HEK293 (cell line): ENCODE measurements at regions not wholly inside any gene's neighbourhood (a gene's known extent, or its start where the extent isn't known, plus 50 kb on each side); places are given as distances from the start of the nearest gene placed in this dataset.
A peak's percentile ranks its signal among the peaks of the same experiment; 100 is the strongest.

Experiments used
- CTCF ChIA-PET: fragments of 350-600 bp; formaldehyde crosslinking; extraction: SDS; loops from one replicate; lab custom pipeline; 2021; ENCODE audit warnings: antibody characterized with exemption; lab: Yijun Ruan, JAX
- POLR2A ChIA-PET: fragments of 300-600 bp; formaldehyde crosslinking; extraction: SDS; loops from one replicate; lab custom pipeline; 2020; ENCODE audit warnings: antibody characterized with exemption, inconsistent platforms; lab: Yijun Ruan, JAX
- H3K27ac ChIP-seq: fragments of 200-500 bp; sonication (Bioruptor generic); 2 replicates; pipeline ENCODE4 v1.5.1; 2014; ENCODE audit warnings: low read depth, low read length, control low read depth, inconsistent platforms; ENCODE audit errors: extremely low read depth
- H3K36me3 ChIP-seq, 2 experiments: fragments of 200-500 bp in 1 of 2; sonication (Bioruptor generic) in 1 of 2; 1 replicate in 1 of 2; 2 replicates in 1 of 2; pipeline ENCODE4 v1.5.1; 2014 to 2017; ENCODE audit warnings: inconsistent platforms in 2 of 2, low read length in 2 of 2; ENCODE audit not compliant: control insufficient read depth in 2 of 2, insufficient read depth in 1 of 2
- H3K4me1 ChIP-seq: fragments of 200-500 bp; sonication (Bioruptor generic); 2 replicates; pipeline ENCODE4 v1.5.1; 2014; ENCODE audit warnings: mild to moderate bottlenecking, low read length, inconsistent platforms; ENCODE audit not compliant: control insufficient read depth, insufficient read depth
- H3K4me3 ChIP-seq: 2 replicates; pipeline ENCODE4 v1.5.1; 2011; ENCODE audit warnings: low read depth, mild to moderate bottlenecking, control low read depth, low read length, moderate library complexity
- H3K9me3 ChIP-seq: fragments of 200-500 bp; sonication (Bioruptor generic); 2 replicates; pipeline ENCODE4 v1.5.1; 2014; ENCODE audit warnings: low read depth, low read length, inconsistent platforms; ENCODE audit not compliant: control insufficient read depth, insufficient read depth
- EGR2 ChIP-seq: fragments of 450-650 bp; formaldehyde crosslinking; IDR thresholded peaks from 2 replicates; pipeline ENCODE4 v1.5.1; 2016; ENCODE audit warnings: low read depth, missing biosample characterization, missing genetic modification characterization
- FEZF1 ChIP-seq: fragments of 450-650 bp; formaldehyde crosslinking; IDR thresholded peaks from 2 replicates; pipeline ENCODE4 v1.5.1; 2016; ENCODE audit warnings: missing biosample characterization, missing genetic modification characterization
- IKZF3 ChIP-seq: fragments of 450-650 bp; IDR thresholded peaks from 2 replicates; pipeline ENCODE4 v1.5.0; 2018; ENCODE audit warnings: missing biosample characterization, mild to moderate bottlenecking, missing genetic modification characterization, moderate library complexity
- MEIS1 ChIP-seq: sonication (generic); formaldehyde crosslinking; IDR thresholded peaks from 2 replicates; pipeline ENCODE4 v1.8.1; 2022; ENCODE audit warnings: missing genetic modification reagents, mild to moderate bottlenecking, borderline replicate concordance
- PBX3 ChIP-seq: sonication (generic); formaldehyde crosslinking; IDR thresholded peaks from 2 replicates; pipeline ENCODE4 v1.8.1; 2022; ENCODE audit warnings: mild to moderate bottlenecking, moderate library complexity, missing genetic modification reagents
- SCRT1 ChIP-seq: fragments of 450-650 bp; formaldehyde crosslinking; IDR thresholded peaks from 2 replicates; pipeline ENCODE4 v1.5.1; 2016; ENCODE audit warnings: missing biosample characterization, missing genetic modification characterization, borderline replicate concordance
- SP3 ChIP-seq: fragments of 450-650 bp; formaldehyde crosslinking; IDR thresholded peaks from 2 replicates; pipeline ENCODE4 v1.5.1; 2016; ENCODE audit warnings: missing biosample characterization, missing genetic modification characterization
- ZNF140 ChIP-seq: fragments of 450-650 bp; formaldehyde crosslinking; IDR thresholded peaks from 2 replicates; pipeline ENCODE4 v1.5.1; 2016; ENCODE audit warnings: missing biosample characterization, missing genetic modification characterization
- ZNF214 ChIP-seq: fragments of 450-650 bp; formaldehyde crosslinking; IDR thresholded peaks from 2 replicates; pipeline ENCODE4 v1.5.1; 2017; ENCODE audit warnings: missing biosample characterization, mild to moderate bottlenecking, missing genetic modification characterization, borderline replicate concordance
- ZNF549 ChIP-seq: fragments of 450-650 bp; IDR thresholded peaks from 2 replicates; pipeline ENCODE4 v1.5.1; 2018; ENCODE audit warnings: missing biosample characterization, missing genetic modification characterization, mild to moderate bottlenecking, inconsistent platforms, moderate library complexity
- ZNF571 ChIP-seq: fragments of 450-650 bp; formaldehyde crosslinking; IDR thresholded peaks from 2 replicates; pipeline ENCODE4 v1.5.0; 2017; ENCODE audit warnings: missing biosample characterization, missing genetic modification characterization
- ZNF600 ChIP-seq: fragments of 450-650 bp; formaldehyde crosslinking; IDR thresholded peaks from 2 replicates; pipeline ENCODE4 v1.5.1; 2016; ENCODE audit warnings: missing biosample characterization, missing genetic modification characterization
- ZNF629 ChIP-seq: fragments of 450-650 bp; formaldehyde crosslinking; IDR thresholded peaks from 2 replicates; pipeline ENCODE4 v1.5.1; 2017; ENCODE audit warnings: missing biosample characterization, missing genetic modification characterization
- ZNF654 ChIP-seq: fragments of 450-650 bp; formaldehyde crosslinking; IDR thresholded peaks from 2 replicates; pipeline ENCODE4 v1.5.1; 2016; ENCODE audit warnings: low read depth, missing biosample characterization, missing genetic modification characterization
- ZNF707 ChIP-seq: fragments of 450-650 bp; formaldehyde crosslinking; IDR thresholded peaks from 2 replicates; pipeline ENCODE4 v1.5.1; 2016; ENCODE audit warnings: missing biosample characterization, missing genetic modification characterization
- ZNF830 ChIP-seq: fragments of 450-650 bp; IDR thresholded peaks from 2 replicates; pipeline ENCODE4 v1.5.0; 2018; ENCODE audit warnings: missing biosample characterization, missing genetic modification characterization, low read depth, mild to moderate bottlenecking, moderate library complexity
- TF ChIP-seq, protein P1 (sequence below): fragments of 450-650 bp; formaldehyde crosslinking; IDR thresholded peaks from 2 replicates; pipeline ENCODE4 v1.5.1; 2016; ENCODE audit warnings: missing biosample characterization, missing genetic modification characterization, borderline replicate concordance
- TF ChIP-seq, protein P2 (sequence below): fragments of 450-650 bp; formaldehyde crosslinking; IDR thresholded peaks from 2 replicates; pipeline ENCODE4 v1.5.1; 2017; ENCODE audit warnings: missing biosample characterization, missing genetic modification characterization

GRCh38 chr5:145243016-145243415 is 592.1 kb downstream of the PRELID2 start (continued):
- TF ChIP-seq ZNF707 (tag by site-specific recombination): no peak
- no peak for TF ChIP-seq ZNF830 (tag by site-specific recombination)
- no peak for TF ChIP-seq ZNF600

DNA sequence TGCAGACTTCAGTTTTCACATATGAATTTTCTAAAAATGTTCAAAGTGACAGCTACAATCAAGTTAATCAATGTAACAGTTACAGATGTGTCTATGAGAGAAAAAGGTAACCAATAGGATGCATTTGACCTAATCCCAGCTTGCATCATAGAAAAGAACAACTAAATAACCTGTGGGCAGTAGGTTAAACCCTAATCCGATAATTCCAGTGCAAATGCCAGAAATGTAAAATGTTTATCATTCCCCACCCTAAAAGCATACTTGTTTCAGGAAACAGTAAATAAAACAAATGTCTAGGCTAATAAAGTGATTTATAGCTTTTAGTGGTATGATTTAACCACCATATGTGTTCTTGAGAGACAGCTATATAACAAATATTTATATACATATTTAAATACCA is 592.6 kb downstream of the PRELID2 start:
- Histone ChIP-seq H3K27ac (no peak overlapping the region), H3K4me1 (no peaks in the 10 kb centered on the region), H3K4me3 (no peak overlapping the region), H3K9me3 (no peaks in the 10 kb centered on the region), H3K36me3 (no peaks in the 10 kb centered on the region)
- no peak for TF ChIP-seq IKZF3
- no peak for TF ChIP-seq FEZF1 (tag by site-specific recombination)
- no peak for TF ChIP-seq ZNF629 (tag by site-specific recombination)
- no peak for TF ChIP-seq EGR2 (tag by site-specific recombination)
- TF ChIP-seq, protein P1, sequence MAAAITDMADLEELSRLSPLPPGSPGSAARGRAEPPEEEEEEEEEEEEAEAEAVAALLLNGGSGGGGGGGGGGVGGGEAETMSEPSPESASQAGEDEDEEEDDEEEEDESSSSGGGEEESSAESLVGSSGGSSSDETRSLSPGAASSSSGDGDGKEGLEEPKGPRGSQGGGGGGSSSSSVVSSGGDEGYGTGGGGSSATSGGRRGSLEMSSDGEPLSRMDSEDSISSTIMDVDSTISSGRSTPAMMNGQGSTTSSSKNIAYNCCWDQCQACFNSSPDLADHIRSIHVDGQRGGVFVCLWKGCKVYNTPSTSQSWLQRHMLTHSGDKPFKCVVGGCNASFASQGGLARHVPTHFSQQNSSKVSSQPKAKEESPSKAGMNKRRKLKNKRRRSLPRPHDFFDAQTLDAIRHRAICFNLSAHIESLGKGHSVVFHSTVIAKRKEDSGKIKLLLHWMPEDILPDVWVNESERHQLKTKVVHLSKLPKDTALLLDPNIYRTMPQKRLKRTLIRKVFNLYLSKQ: no peak
- TF ChIP-seq ZNF214 (tag by site-specific recombination): no peak
- TF ChIP-seq MEIS1 (CRISPR knock-in tag): no peak
- no peak for TF ChIP-seq ZNF140 (tag by site-specific recombination)
- TF ChIP-seq ZNF571 (tag by site-specific recombination): no peak
- TF ChIP-seq, protein P2, sequence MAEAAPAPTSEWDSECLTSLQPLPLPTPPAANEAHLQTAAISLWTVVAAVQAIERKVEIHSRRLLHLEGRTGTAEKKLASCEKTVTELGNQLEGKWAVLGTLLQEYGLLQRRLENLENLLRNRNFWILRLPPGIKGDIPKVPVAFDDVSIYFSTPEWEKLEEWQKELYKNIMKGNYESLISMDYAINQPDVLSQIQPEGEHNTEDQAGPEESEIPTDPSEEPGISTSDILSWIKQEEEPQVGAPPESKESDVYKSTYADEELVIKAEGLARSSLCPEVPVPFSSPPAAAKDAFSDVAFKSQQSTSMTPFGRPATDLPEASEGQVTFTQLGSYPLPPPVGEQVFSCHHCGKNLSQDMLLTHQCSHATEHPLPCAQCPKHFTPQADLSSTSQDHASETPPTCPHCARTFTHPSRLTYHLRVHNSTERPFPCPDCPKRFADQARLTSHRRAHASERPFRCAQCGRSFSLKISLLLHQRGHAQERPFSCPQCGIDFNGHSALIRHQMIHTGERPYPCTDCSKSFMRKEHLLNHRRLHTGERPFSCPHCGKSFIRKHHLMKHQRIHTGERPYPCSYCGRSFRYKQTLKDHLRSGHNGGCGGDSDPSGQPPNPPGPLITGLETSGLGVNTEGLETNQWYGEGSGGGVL (tag by site-specific recombination): no peak
- TF ChIP-seq ZNF549 (tag by site-specific recombination): no peak
- TF ChIP-seq PBX3 (CRISPR knock-in tag): no peak
- no peak for TF ChIP-seq SP3 (tag by site-specific recombination)
- TF ChIP-seq SCRT1 (tag by site-specific recombination): no peak
- CTCF ChIA-PET: no interaction called here
- POLR2A ChIA-PET: no interaction called here

- Histone ChIP-seq H3K4me3 (no peak overlapping the region), H3K36me3 (no peaks in the 10 kb centered on the region), H3K27ac (no peak overlapping the region), H3K4me1 (no peaks in the 10 kb centered on the region), H3K9me3 (no peaks in the 10 kb centered on the region)
- ChIA-PET POLR2A (no interaction called here), CTCF (interaction anchor here (0.5 to 4.6 kb wide), 20 partner anchors 8 to 1096 kb away, joined by 3 to 36 read pairs (median 4); no protein-coding TSS in a partner anchor)
- TF ChIP-seq ZNF654 (tag by site-specific recombination) (peak; percentile 59), PBX3 (CRISPR knock-in tag) (no peak)
These were observed 597.3 kb downstream of the PRELID2 start for GRCh38 chr5:145237843-145238242.
